Dermis blood vessel endothelial cell (primary cell): ENCODE measurements at regions not wholly inside any gene's neighbourhood (a gene's known extent, or its start where the extent isn't known, plus 50 kb on each side); places are given as distances from the start of the nearest gene placed in this dataset.
A peak's percentile ranks its signal among the peaks of the same experiment; 100 is the strongest.

Source experiments
- DNase-seq: peaks from one replicate; pipeline ENCODE4 v3.0.0; 2010

DNA sequence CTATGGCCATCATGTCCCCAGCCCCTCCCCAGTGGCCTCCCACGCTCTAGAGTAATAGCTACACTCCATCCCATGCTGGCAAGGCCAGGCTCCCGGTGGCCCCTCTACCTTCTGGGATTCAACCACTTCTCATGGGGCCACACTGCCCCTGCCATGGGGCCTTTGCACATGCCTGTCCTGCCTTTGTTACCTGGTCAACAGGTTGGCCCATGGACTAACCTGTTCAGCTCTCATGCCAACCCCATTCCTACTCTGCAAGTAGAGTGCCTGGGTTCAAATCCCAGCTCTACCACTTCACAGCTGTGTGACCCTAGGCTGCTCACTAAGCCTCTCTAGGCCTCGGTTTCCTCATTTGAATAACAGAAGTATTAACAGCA lies 98.5 kb downstream of the RFLNA start:
- DNase-seq: no peak

DNA sequence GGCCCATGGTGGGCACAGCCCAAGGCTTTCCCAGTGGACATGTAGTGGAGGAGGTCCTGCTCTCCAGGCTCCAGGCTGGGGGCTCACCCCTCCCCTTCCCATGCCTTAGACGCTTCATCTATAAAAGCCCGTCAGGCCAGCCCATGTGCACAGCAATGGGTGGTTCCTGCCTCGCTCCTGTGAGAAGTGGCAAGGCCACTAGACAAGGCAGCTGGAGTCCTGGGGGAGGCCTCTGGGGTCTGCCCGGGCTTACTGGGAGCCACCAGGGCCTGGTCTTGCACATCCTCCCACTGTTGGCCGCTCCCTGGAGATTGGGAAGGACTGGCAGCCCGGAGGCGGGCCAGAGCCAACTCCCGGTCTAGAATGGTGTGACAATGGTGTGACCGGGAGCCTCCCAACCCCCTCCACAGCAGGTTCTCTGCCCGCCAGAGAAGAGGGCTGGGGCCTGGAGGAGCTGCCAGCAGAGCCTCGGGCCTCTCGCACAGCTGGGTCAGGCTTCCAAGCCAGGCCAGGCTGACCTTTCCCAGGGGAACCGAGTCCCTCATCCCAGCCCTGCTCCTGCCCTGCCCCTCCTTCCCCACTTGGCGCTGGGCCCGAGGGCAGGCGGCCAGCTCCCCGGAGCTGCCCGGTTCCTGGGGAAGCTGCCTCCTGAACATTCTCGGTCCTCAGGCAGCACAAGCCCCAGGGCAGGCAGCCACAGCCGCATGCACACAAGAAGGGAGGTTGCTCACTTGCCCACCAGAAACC lies 97.9 kb downstream of the RFLNA start:
- DNase-seq: peak; percentile 77

DNA sequence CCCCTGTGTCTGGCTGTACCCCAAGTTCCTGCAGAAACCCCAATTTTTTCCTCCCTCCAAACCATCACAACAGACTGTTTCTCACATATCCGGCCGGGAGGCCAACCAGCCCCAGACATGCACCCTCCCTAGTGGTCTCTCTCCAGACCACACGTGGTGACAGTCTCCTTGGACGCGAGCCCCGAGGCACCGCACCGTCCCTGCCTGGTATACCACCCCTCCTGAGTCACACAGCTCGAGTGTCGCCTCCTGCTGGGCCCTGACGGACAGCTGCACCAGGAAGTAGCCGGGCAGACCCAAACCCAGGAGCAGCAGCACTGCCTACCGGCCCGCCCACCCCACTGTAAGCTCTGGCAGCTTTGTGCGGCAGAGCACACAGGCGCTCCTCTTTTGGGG lies 97.4 kb downstream of the RFLNA start:
- DNase-seq: peak; percentile 38

DNA sequence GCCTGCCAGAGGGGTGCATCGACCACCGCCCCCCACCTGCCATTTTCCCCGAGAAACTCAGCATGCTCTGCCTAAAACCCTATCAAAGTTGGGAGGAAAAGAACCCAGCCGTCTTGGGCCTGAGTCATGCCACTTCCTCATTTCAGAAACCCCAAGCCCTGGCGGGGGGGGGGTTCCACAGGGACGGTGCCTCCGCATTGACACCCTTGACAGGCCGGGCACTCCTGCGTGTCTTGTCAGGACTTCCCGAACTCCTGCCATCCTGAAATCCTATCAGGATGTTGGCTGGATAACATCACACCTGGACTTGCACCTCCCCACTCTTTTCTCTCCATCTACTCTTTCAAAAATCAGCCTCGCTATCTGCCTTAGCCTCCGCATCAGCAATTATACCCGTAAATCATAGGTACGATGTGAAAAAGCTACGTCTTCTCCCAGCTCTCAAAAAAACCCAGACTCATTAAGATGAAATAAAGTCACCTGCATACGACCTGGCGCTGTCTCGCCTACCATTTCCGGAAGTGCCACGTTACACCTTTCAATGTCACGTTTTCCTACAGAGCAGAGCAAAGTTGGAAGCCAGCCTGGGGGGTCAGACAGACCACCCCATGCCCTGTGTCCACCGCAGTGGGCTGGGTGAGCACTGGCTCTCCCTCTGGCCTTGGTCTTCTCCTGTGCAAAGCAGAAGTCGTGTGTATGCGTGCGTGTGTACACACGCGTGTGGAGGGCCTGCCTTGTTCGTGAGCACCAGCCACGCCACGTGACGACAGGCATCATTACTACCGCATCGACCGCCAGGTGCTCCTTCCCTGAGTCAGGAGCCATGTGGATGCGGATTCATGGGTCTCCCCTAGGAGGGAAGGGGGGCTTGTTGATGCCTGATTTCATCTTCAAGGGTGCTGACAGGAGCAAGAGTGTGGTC lies 96.7 kb downstream of the RFLNA start:
- peak; percentile 62 for DNase-seq

DNA sequence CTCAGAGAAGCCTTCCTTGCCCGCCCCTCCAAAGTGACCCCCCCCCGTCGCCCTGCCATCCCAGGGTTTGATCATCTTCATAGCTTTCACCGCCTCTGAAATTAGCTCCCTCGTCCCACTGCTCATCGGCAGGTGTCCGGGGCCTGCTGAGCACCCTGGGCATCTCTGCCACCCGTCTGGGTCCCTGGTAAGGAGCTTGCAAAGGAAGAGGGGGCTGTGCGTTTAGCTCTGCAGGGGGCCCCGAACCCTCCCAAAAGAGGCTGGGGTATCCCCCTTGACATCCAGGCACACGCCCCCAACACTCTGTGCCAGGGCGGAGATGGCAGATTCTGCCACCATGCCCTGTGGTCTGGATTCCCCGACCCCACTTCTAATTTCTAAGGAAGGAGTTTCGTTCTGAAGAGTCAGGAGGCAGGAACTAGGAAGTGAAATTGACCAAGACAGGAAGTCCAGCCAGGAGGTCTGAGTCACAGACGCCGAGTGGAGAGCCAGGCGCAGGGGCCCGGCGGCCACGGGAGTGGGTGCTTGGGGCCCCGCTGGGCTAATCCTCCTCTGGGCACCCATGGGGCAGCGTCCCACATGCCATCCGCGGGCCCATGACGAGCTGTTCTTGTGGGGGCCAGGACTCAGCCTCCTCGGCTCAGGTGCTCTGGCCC lies 95.7 kb downstream of the RFLNA start:
- peak; percentile 83 for DNase-seq

DNA sequence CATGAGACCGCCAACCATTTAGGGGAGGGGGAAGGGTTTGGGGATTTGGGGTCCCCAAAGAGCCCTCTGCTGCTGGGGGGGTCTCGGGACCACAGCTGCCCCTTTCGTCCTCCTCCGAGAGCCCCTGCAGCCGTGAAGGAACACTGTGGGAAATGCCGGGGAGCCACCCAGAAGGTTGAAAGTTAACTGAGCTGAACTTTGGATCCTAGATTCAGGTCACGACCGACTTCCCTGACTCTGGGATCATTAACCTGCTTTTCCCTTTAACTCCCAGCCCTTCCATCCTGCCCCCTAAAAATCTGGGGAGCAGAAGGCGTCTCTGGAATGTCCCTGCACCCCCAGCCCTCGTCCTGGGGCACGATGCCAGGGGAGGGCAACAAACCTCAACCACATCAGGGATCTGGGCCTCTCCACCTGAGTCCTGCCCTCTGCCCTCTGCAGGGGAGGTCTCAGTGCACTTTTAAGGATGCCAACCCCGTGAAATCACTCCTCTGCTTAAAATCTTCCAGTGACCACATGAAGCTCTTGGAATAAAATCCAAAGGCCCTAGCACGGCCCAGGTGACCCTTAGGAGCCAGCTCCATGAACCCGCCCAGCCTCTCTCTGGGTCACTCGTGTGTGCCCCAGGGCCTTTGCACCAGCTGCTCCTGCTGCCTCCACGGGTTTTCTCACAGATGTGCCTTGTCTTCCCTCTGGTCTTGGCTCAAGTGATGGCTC lies 95.0 kb downstream of the RFLNA start:
- DNase-seq: no peak

DNA sequence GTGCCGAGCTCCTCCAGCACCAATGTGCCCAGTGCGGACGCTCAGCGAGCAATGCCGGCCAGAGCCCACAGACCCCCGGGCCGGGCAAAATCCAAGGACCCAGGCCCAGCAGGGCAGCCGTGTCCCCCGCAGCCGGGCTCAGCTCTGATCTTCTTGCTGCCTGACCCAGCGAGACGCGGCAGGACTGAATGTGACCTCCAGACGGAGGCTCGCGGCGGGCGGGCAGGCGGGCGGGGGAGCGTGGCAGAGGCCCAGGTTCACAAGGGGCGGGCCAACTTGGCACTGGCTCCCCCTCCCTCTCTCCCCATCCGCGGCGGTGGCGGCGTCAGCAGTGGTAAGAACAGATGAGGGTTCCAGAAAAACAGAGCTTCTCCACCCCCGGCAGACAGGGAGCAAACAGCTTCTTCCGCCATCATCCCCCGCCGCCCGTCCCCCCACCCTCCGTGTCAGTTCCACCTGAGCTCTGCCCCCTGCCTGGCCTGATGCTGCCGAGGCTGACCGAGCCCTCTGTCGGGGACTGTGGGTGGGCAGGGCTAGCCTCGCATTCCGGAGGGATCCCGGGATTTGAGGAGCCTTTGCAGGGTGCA lies 94.3 kb downstream of the RFLNA start:
- DNase-seq: peak; percentile 61

DNA sequence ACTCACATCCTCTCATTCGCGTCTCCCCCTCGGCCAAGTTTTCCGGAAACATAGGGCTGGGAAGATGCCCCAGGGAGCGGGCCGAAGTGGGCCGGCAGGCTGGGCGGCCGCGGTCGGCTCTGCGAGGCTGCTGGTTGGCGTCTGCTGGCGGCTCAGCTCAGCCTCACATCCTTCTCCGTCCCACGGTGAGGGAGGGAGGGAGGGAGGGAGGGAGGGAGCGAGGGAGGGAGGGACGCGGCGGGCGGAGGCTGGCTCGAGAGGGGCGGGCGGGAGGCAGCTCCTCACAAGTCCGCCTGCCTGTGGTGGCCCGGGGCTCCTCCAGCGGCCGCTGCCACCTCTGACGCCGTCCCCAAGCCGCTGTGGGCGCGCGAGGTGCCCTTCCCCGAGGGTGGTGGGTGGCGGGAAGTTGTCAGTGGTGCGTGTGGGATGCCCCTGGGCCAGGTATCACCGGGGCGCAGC lies 93.8 kb downstream of the RFLNA start:
- DNase-seq: peak; percentile 68

DNA sequence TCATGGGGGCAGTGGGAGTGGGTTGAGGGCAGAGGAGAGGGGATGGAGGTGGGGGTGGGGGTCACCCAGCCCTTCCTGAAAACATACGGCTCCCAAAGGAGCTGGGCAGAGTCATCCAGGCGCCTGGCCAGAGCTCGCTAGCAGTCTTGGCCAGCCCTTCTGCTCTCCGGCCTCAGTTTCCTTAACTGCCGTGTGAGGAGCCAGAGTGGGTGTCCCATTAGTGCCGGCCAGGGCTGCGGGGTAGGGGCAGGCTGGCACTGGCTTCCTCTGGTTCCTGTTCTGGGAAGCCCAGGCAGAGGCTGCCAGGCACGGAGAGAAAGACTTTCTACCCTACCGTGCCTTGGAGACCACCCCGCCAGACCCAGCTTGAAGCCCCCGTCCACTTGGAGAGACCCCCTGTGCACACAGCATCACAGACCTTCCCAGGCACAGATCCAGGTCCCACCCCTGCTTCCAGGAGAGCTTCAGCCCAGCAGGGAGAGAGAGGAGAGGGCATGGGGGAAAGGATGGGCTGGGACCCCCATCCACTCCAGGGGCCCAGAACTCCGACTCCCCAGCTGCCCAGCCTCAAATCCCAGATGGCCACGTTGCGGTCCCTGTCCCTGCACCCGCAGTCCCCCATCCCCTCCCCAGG lies 93.3 kb downstream of the RFLNA start:
- no peak for DNase-seq

DNA sequence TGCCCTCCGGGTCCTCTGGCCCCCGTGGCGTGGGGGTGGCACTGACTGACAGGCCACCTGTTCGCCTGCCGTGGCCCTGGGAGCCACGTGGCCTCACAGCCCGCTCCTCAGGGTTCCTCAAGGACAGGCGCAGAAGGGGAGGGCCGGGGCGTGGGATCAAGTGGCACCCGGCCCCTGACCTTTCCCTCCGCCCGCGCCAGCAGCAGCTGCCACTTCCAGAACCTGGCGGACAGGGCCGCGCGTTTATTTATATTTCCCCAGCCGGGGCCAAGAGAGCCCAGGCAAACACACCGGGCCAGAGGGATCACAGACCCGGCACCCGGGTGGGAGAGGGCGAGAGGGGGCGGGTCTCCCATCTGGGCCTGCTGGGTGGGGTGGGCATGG lies 92.6 kb downstream of the RFLNA start:
- peak; percentile 32 for DNase-seq

DNA sequence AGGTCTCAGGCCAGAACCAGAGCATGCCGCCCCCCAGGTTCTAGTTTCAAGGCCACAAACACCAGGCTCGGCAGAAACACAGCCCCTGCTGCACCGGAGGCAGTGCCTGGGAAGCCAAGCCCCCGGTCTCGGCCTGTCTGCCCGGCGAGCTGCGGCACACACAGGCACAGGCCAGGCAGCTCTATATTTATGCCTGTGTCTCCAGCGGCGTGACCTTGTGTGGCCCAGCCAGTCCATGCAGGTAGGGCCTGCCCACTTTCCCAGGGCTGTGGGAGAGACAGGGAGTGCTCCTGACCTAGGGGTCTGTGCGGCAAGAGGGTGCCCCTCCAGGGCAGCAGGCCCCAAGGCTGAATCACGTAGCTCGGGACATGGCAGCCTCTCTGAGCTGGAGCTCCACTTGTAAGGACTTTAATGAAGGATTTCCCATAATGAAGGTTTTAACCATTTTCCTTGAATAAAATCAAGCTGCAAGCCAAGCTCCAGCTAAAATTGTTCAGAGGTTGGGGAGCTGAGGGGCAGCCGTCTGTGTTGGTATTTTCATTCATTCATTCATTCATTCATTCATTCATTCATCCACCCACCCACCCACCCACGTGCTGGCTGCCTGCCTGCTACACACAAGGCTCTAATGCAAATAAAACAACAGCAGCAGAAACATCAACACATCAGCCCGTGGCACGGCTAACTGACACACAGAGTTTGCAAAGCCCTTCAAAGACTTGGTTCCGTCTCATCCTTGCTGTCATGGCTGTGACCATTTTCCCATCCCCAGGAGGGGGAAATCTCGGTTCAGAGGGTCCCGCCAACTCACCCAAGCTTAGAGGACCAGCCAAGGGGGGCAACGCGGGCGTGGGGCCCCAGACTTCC lies 92.0 kb downstream of the RFLNA start:
- peak; percentile 35 for DNase-seq

DNA sequence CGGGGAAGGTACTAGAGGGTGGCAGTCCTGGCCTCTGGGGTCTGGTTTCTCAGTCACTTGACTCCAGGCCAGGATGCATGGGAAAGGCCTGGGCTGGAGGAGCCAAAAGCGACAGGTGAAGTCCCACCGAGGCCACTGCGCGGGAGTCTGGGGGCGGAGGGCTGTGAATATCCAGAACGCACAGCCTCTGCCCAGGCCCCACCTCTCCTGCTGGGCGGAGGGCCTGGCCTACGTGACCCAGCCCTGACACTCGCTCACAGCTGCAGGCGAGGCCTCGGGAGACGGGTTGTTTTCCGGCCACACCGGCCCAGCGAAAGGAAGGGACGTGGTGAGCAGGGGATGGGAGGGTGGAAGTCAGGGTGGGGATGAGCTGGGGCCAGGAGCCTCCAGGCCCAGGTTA lies 91.2 kb downstream of the RFLNA start:
- DNase-seq: peak; percentile 31

DNA sequence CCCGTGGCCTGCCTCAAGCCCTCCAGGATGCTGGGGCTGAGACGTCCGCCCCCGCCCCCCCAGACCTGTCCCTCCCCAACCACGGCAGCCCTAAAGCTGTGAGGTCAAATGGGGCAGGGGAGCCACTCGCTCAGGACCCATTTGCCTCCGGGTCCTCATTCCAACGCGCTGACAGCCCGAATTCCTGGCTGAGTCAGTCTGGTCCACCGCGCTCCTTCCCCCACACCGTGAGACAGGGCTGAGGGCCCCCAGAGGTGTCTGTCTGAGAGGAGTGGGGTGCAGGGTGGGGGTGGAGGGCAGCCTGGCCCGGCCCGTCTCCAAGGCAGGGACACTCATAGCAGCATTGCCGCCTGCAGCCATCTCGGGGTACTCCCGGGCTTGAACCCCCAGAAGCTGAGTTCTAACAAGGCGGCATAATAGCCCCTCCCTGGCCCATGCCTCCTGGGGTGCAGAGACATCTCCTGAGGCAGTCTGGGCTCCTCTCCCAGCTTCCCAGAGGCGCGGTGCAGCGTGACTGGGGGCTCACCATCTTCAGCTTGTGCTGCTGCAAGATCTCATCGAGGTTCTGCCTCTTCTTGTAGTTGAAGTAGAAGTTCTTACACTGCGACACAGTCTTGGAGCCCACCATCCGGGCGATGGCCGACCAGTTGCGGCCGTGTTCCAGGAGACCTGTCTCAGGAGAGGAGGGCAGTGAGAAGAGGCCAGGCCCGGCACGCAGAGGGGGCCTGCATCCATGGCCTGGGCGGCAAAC lies 90.5 kb downstream of the RFLNA start:
- peak; percentile 47 for DNase-seq

DNA sequence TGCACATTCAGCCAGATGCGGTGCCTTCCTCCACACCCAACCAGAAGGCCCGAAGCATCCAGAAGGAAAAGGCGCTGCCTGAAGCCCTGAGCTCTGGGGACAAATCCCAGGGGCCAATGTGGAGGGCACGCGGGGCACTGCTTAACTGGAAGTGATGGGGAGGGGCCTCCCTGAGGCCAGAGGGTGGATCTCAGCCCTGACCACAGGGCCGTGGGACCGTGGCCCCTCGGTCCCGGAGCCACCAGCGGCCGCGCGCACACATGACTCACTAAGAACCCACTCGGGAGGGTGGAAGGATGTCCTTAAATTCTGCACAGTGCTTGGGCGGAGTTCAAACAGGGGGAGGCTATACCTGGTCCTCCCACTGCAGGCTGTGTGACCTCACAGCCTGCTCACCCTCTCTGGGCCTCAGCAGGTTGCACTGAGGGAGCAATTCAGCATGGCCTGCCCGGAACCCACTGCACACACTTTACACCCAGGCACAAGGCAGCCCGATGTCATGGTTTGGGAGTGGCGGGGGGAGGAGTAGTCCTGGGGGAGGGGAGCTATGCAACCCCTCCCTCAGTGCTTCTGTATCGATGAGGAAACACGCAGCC lies 89.5 kb downstream of the RFLNA start:
- DNase-seq: no peak

DNA sequence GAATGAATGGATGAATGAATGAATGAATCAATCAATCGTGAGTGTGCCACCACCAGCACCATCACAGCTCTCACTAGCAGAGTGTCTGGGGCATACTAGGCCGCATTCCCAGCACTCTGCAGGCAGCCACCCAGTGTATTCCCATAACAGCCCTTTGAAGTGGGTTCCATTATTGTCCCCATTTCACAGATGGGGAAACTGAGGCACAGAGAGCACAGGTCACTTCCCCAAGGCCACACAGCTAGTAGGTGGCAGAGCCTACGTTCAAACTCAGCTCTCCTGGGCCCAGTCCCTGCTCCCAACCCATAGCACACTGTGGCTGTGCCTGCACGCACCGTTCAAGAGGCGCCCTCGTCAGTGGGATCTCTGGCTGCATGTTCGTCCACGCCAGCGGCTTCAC lies 88.1 kb downstream of the RFLNA start:
- no peak for DNase-seq

DNA sequence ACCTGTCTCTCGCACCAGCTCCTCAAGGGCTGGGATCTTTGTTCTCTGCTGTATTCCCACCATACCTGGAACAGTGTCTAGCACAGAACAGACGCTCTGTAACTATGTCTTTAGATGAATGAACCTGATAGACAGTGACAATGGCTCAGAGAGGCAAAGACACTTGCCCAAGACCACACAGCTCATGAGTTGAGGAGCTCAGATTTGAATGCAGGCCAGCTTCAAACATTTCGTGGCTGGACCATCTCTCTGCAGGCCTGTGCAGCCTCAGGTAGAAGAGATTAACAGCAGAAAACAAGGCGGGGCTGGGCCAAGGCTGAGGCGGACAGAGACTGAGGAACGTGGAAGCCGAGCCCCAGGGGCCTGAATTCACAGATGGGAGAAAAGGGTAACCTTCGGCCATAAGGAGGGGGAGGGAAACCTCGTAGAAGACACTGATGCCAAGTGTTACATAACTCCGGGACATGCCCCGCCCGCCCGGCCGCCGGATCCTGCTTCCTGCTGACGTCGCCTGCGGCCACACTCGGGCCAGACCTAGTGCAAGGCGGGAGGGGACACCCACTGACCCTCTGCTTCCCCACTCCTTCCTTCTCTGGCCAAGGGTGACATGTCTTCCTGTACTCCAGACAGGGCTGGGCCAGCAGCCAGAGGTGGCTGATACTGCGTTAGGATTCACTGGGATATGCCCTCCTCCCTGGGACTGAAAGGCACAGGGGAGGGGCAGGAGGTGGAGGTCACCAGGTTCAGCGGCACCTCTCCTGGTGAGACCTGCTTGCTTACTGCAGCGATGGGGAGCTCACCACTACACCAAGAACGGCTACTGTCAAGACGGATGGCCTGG lies 86.8 kb downstream of the RFLNA start:
- peak; percentile 77 for DNase-seq

DNA sequence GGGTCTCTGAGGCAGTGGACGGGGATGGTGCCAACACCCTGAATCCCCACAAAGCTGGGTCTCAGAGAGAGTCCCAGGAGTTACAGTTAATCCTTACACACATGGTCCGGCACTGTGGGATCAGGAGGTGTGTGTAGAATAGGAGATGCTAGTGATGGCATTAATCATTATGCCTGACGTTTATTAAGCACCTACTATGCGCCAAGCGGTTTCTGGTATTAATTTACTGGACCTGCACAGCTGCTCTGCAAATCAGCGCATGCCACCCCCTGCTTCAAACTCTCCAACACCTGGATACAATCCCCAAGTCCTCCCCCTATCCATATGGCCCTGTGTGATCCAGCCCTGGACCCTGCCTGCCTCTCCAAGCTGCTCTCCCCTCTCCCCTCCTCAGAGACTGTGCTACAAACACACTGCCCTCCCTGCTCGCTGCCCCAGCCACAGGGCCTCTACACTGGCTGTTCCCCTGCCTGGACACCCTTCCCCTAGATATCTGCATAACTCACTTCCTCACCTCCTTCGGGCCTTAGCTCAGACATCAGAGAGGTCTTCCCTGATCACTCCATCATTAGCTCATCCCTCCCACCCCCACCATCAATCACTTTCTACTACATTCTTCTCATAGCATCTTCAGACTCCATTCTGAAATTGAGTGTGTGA lies 86.0 kb downstream of the RFLNA start:
- no peak for DNase-seq
